Muscle layer of duodenum (tissue), 2 donors: ENCODE measurements at regions not wholly inside any gene's neighbourhood (a gene's known extent, or its start where the extent isn't known, plus 50 kb on each side); places are given as distances from the start of the nearest gene placed in this dataset.
A peak's percentile ranks its signal among the peaks of the same experiment; 100 is the strongest.

Experiments
- H3K27ac ChIP-seq: one replicate; pipeline ENCODE4 v1.7.0; 2013; ENCODE audit warnings: mild to moderate bottlenecking, low read length
- H3K27me3 ChIP-seq: one replicate; pipeline ENCODE4 v1.7.0; 2013; ENCODE audit warnings: low read depth, mild to moderate bottlenecking, control low read depth, low read length
- H3K36me3 ChIP-seq, 2 donors: one replicate each; pipeline ENCODE4 v1.7.0; 2013; ENCODE audit warnings: low read length in 2 of 2, control low read depth in 1 of 2, mild to moderate bottlenecking in 1 of 2; ENCODE audit not compliant: insufficient read depth in 2 of 2, control insufficient read depth in 1 of 2
- H3K4me1 ChIP-seq, 2 donors: one replicate each; pipeline ENCODE4 v1.7.0; 2013; ENCODE audit warnings: low read length in 2 of 2, mild to moderate bottlenecking in 2 of 2, control low read depth in 1 of 2, moderate library complexity in 1 of 2; ENCODE audit not compliant: insufficient read depth in 2 of 2, control insufficient read depth in 1 of 2
- H3K4me3 ChIP-seq, 2 donors: one replicate each; pipeline ENCODE4 v1.7.0; 2013; ENCODE audit warnings: low read length in 2 of 2, low read depth in 1 of 2, mild to moderate bottlenecking in 1 of 2
- H3K9me3 ChIP-seq, 2 donors: one replicate each; pipeline ENCODE4 v1.7.0; 2013; ENCODE audit warnings: low read length in 2 of 2, control low read depth in 1 of 2, mild to moderate bottlenecking in 1 of 2; ENCODE audit not compliant: control insufficient read depth in 1 of 2
- donor health status: healthy.

DNA sequence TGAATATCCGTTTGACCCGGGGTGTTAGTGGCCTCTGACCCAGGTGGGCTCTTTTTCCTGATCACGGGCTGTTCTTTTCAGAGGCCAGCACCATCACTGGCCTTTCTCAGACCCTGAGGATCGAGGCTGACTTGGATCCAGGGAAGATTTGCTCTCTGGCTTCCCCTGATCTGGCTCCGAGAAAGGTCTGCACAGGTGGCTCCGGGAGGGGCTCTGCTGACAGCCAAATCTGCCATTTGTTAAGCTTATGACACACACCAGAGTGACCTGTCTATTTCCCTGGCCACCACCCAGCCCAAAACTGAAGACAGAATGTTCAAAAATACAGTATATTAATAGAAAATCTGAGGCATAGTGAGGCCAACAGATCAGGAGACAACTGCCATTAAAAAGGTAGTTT lies 221.8 kb upstream of the TNRC6C start:
- H3K36me3 ChIP-seq, result no peaks in the 10 kb centered on the region
- H3K9me3 ChIP-seq, result peaks cover 5 to 14% of the 10 kb centered on the region in 2 donors
- H3K4me3 ChIP-seq, result peak overlapping the region in 1 of 2 donors; percentile 24
- H3K27me3 ChIP-seq, result no peaks in the 10 kb centered on the region
- peaks cover 8 to 40% of the 10 kb centered on the region in 2 donors for H3K4me1 ChIP-seq
- no peak overlapping the region for H3K27ac ChIP-seq

DNA sequence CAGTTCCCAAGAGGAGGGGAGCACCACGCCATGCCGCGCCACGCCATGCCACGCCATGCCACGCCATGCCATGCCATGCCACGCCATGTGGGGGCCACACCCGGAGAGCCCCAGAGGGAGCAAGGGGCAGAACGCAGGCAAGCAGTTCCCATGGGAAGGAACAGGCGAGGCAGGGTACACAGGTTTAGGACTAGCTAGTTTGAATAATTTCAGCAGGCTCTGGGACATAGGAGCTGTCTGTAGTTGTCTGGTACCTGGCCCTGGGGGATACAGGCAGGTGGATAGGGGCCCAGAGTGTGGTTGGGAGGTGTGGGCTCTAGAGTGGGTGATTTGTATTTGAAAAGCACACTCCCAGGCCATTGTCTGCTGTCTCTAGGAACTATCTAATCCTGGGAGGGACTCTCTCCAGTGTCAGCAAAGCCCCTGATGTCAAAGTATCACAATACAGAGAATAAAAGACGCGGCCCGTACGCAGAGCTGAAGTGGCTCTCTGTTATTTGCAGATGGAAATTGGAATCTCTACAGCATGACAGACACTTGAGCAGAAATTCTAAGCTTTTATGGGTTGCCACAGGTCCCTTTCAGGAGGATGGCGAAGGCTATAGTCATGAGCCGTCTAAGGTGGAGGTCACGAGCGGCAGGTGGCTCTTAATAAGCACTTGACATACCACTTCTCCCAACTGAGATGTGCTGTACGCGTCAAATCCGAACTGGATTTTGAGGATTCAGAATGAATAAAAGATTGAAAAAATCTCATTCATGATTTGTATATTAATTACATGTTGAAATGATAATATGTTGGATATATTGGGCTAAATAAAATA lies 220.8 kb upstream of the TNRC6C start:
- H3K9me3 ChIP-seq, result peaks cover 5 to 8% of the 10 kb centered on the region in 2 donors
- no peaks in the 10 kb centered on the region for H3K27me3 ChIP-seq
- H3K36me3 ChIP-seq, result no peaks in the 10 kb centered on the region
- H3K4me3 ChIP-seq, result no peak overlapping the region
- H3K4me1 ChIP-seq, result peaks cover 8 to 40% of the 10 kb centered on the region in 2 donors
- H3K27ac ChIP-seq, result no peak overlapping the region

DNA sequence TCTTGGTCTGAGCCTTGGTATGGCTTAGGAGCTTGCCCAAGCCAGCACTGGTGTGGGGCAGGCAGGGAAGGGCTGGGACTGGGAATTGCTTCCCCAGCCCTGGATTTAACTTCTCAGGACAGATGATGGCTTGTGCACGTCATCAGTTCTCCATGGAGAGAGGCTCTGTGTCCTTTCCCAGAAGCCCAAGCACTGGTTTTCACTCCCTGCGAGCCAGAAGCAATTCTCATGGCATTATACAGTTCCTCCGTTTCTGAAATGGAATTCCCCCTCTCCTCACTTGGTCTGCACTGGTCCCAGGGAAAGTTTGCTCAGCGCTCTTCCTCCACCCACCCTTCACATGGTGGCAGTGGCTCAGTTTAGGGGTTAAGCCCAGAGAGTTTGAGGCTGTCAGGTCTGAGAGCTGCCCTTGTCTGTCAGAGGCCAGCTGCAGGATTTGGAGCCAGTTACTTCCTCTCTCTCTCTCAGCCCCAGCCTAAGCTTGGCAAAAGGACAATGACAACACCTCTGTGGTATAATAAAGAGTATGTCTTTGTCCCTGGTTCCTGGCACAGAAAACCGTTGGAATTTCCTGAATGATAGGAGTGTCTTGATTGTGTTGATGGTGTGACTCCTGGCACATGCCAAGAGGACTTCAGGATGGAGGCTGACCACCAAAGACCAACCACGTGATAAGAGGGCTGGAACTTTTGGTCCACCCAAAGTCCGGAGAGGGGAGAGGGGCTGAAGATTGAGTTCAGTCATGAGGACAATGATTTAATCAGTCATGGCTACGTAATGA lies 219.6 kb upstream of the TNRC6C start:
- H3K36me3 ChIP-seq, result no peaks in the 10 kb centered on the region
- H3K4me1 ChIP-seq, result peaks cover 8 to 35% of the 10 kb centered on the region in 2 donors
- peak overlapping the region; percentile 34 for H3K27ac ChIP-seq
- H3K4me3 ChIP-seq, result no peak overlapping the region
- H3K27me3 ChIP-seq, result no peaks in the 10 kb centered on the region
- no peaks in the 10 kb centered on the region for H3K9me3 ChIP-seq

DNA sequence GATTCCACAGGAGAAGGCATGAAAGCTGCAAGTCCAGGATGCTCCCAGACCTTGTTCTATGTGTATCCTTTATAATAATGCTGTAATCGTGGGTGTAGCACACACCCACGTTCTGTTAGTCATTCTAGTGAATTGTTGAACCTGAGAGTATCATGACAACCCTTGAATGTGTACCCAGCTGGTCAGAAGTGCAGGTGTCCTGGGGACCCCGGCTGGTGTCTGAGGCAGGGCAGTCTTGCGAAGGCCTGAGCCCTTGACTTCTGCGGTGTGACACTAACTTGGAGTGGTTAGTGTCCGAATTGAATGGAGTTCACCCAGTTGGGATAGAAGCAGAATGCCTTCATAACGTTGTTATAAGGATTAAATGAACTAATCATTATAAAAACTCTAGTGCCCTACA lies 218.0 kb upstream of the TNRC6C start:
- Histone ChIP-seq H3K27ac (no peak overlapping the region), H3K27me3 (no peaks in the 10 kb centered on the region), H3K9me3 (no peaks in the 10 kb centered on the region), H3K4me1 (peaks cover under 1 to 19% of the 10 kb centered on the region in 2 donors), H3K4me3 (no peak overlapping the region), H3K36me3 (no peaks in the 10 kb centered on the region)

DNA sequence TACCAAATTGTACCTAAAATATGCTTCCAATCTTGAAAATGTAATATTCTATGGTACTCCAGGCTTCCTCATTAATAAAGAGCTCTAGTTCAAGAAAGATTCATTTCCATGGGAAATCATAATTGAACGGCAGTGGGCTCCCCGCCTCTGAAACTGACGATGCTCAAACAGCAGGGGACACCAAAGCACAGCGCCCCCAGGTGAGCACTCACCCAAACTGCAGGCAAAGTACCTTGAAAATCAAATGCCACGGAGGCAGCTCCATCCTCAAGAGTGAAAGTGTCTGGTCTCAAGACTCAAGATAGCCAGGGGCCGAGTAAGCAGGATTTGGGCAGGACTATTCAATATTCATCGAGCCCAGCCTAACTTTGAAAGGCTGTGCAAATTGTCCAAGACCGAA lies 217.4 kb upstream of the TNRC6C start:
- Histone ChIP-seq H3K27ac (no peak overlapping the region), H3K4me1 (peaks cover 0 to 14% of the 10 kb centered on the region in 2 donors)

DNA sequence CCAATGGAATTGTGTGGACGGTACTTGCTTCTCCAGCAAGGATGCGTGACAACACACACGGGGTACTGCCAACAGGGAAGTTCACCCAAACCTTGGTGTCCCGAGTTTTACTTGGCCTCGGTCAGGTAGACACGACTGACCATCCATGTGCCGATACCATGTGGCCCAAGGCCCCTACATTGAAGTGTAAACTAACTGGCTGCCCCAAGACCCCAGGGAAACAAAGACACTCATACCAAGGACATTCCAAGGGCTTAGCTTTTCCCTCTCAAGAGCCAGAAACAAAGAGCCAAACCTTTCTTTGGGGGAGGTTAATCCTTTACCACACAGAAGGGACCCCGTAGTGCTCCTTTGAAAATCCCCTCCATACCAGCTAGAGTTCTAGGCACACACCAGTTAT lies 215.9 kb upstream of the TNRC6C start:
- Histone ChIP-seq H3K27ac (no peak overlapping the region), H3K9me3 (no peaks in the 10 kb centered on the region), H3K27me3 (no peaks in the 10 kb centered on the region), H3K4me3 (no peak overlapping the region), H3K36me3 (no peaks in the 10 kb centered on the region), H3K4me1 (peaks cover 0 to 4% of the 10 kb centered on the region in 2 donors)

More for the DNA sequence above, 217.4 kb upstream of the TNRC6C start:
- Histone ChIP-seq H3K36me3 (no peaks in the 10 kb centered on the region), H3K9me3 (no peaks in the 10 kb centered on the region), H3K4me3 (no peak overlapping the region), H3K27me3 (no peaks in the 10 kb centered on the region)

DNA sequence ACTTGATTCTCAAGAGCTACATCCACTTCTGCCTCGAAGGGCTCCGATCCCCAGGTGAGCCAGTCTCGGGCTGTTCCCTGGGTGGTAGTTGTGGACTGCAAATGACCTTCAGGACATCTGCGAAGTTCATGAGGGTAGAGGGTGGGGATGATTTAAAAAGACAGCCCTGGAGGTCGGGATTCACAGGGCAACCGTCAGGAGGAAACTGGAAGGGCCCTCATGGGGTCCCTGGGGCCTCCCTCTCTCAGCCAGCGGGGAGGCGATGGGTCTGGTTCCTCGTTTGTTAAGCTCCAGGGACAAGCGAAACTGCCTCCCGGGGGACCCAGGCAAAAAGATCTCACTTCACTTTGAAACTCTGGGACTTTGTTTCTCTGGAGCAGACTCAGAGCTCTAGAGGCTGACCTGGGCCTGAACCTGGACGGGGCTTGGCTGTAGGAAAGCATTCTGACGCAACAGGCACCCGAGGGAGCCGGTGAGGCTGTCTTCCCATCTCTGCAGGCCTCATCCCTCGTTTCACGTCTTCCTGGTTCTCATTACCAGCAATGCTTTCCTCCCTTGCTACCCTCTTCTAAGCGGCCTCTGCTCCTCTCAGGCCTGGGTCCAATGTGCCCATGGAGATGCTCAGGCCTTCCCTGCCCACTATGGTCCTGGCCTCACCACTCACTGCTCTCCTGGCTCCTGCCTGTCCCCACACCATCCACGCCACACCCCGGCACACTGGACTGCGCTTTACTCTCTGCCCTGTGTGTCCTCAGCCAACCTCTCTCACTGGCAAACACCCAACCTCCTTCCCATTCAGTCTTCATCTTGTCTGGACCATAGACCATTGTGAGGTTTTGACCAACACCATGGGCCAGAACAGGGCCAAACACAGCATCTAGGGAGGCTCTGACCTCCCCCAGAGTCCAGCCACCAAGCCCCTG lies 214.2 kb upstream of the TNRC6C start:
- Histone ChIP-seq H3K4me3 (no peak overlapping the region), H3K27me3 (no peaks in the 10 kb centered on the region), H3K36me3 (no peaks in the 10 kb centered on the region), H3K27ac (no peak overlapping the region), H3K9me3 (no peaks in the 10 kb centered on the region), H3K4me1 (no peaks in the 10 kb centered on the region)

DNA sequence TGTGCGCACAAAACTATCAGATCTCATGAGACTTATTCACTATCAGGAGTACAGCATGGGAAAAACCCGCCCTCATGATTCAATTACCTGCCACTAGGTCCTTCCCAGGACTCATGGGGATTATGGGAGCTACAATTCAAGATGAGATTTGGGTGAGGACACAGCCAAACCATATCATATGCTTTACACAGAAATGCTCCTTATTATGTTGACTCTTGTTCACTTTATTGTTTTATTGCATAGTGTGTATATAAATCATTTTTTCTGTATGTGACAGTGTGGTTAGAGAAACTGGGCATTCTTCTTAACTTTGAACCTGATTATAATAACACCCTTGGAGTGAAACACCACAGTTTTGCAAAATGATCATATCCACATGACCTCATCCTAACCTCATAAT lies 212.8 kb upstream of the TNRC6C start:
- Histone ChIP-seq H3K9me3 (no peaks in the 10 kb centered on the region), H3K4me1 (no peaks in the 10 kb centered on the region), H3K27ac (no peak overlapping the region), H3K4me3 (no peak overlapping the region), H3K36me3 (no peaks in the 10 kb centered on the region), H3K27me3 (no peaks in the 10 kb centered on the region)

DNA sequence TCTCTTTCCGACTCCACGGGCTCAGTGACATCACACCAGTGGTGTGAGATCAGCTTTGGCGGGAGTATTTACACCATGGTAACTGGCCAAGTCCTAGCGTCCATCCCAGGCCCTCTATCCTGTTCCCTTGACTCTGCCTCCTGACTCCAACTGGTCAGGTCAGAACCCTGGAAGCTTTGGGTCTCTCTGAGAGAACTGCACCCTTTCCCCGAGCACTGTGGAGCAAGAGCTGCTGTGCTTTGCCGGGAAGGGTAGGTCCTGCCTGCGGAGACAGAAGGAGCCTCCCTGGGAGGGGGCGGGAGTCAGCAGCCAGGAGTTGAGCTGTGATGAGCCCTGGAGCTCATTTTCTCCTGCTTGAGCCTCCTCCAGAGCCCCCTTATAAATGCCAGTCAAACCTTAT lies 212.1 kb upstream of the TNRC6C start:
- Histone ChIP-seq H3K27ac (no peak overlapping the region), H3K9me3 (no peaks in the 10 kb centered on the region), H3K36me3 (no peaks in the 10 kb centered on the region), H3K4me3 (no peak overlapping the region), H3K27me3 (no peaks in the 10 kb centered on the region), H3K4me1 (no peaks in the 10 kb centered on the region)

DNA sequence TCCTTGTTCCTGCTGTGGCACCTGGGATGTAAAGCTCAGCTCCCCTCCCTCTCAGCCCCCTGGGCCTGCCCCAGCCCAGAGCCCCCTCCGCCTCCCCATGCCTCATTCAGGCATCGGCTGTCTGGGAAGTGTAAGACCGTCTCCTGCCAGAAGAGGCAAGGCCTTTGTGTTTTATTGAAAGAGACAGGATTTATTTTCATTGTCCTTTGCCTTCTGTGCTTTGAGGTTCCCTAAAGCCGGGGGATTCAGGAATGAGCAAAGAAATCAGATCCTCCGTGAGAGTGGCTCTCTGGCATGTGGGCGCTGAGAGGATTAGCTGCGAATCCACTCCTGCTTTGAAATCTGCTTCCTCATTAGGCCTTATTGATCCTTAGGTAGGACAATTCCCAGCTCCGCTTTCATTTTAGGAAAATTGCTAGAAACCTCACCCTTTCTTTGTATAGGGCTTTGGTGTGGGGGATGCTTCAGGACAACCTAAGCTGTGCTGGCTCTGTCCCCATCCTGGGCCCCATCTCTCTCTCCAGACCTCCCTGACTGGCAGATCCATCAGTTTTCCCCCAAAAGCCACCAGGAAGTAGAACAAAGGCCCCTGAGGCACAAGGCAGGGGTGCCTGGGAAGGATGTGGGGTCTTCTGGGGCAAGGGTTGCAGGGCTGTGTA lies 211.5 kb upstream of the TNRC6C start:
- no peak overlapping the region for H3K4me3 ChIP-seq
- no peaks in the 10 kb centered on the region for H3K36me3 ChIP-seq
- no peaks in the 10 kb centered on the region for H3K27me3 ChIP-seq
- no peaks in the 10 kb centered on the region for H3K4me1 ChIP-seq
- no peaks in the 10 kb centered on the region for H3K9me3 ChIP-seq
- no peak overlapping the region for H3K27ac ChIP-seq
